C4-2B (cell line): ENCODE measurements at regions not wholly inside any gene's neighbourhood (a gene's known extent, or its start where the extent isn't known, plus 50 kb on each side); places are given as distances from the start of the nearest gene placed in this dataset.

Source experiments
- ZFX ChIP-seq: fragments of 450-650 bp; IDR thresholded peaks from 2 replicates; pipeline ENCODE4 v1.6.1; 2017
- TF ChIP-seq, protein P1 (sequence below): fragments of 450-650 bp; conservative IDR thresholded peaks from 2 replicates; pipeline ENCODE4 v1.5.1; 2017; ENCODE audit warnings: mild to moderate bottlenecking

DNA sequence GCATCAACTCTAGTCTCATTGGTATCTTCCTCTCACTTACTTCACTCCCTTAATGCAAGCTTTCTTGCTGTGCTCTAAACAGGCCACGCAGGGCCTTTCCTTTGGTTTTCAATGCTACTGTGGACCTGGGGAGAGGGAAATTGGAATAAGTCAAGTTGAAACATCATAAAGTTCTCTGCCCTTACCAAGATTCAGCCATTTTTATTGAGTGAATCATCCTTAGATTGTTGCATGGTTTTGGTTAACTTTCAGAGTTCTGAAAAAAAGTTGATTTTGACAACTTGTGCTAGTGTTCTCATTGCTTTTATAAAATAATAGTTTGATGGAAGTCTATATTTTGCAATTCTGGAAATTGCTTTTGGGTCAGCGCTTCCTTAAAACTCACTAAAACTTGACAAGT is 852.8 kb upstream of the ACVR2A start:
- TF ChIP-seq, protein P1, sequence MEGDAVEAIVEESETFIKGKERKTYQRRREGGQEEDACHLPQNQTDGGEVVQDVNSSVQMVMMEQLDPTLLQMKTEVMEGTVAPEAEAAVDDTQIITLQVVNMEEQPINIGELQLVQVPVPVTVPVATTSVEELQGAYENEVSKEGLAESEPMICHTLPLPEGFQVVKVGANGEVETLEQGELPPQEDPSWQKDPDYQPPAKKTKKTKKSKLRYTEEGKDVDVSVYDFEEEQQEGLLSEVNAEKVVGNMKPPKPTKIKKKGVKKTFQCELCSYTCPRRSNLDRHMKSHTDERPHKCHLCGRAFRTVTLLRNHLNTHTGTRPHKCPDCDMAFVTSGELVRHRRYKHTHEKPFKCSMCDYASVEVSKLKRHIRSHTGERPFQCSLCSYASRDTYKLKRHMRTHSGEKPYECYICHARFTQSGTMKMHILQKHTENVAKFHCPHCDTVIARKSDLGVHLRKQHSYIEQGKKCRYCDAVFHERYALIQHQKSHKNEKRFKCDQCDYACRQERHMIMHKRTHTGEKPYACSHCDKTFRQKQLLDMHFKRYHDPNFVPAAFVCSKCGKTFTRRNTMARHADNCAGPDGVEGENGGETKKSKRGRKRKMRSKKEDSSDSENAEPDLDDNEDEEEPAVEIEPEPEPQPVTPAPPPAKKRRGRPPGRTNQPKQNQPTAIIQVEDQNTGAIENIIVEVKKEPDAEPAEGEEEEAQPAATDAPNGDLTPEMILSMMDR: no peak
- no peak for TF ChIP-seq ZFX
